8988T (cell line): ENCODE measurements at regions not wholly inside any gene's neighbourhood (a gene's known extent, or its start where the extent isn't known, plus 50 kb on each side); places are given as distances from the start of the nearest gene placed in this dataset.
"Not testable (repeated sequence)": the region's sequence is repeated elsewhere in the genome, so short reads cannot be mapped to it uniquely, and the experiment has no call there.

Experiments
- DNase-seq: peaks from one replicate; pipeline ENCODE4 v3.0.0; 2011

- no peak for DNase-seq
Measured at GRCh38 chr12:127773520-127773919, 493.4 kb upstream of the TMEM132C start.

DNA sequence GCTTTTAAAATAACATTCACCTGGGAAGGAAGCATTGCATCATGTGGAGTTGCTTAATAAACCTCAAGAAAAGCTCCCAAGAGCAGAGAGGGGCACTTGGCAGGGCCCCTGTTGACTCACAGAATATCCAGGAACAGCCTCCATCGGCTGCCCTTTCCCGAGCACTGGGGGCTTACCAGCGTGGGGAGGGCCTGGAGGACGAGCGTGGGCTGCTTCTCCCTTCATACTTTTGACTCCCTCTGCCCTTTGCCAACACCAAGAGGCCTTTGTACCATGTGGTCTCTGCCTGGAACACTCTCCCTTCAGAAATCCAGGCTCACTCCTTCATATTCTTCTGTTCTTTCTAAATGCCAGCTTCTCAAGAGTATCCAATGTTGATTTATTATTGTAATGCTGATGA lies 492.1 kb upstream of the TMEM132C start:
- no peak for DNase-seq

- DNase-seq, result no peak
Measured at GRCh38 chr12:127779301-127780045, 487.5 kb upstream of the TMEM132C start.

DNA sequence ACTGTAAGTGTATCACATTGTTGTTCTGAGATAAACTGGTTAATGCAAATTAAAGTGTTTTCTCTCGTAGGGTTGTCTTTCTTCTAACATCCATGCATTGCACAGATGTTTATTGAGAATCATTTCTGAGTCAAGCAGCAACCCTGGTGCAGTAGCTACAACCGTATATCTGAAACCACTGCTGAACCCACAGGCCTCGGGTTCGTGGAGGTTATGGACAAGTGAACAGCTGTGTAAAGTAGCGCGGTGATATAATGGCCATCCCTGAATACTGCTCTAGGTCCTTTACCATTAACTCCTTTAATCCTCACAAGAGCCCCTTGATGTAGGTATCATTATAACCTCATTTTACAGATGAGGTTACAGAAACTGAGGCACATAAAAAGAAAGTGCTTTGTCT lies 486.1 kb upstream of the TMEM132C start:
- DNase-seq, result no peak

DNA sequence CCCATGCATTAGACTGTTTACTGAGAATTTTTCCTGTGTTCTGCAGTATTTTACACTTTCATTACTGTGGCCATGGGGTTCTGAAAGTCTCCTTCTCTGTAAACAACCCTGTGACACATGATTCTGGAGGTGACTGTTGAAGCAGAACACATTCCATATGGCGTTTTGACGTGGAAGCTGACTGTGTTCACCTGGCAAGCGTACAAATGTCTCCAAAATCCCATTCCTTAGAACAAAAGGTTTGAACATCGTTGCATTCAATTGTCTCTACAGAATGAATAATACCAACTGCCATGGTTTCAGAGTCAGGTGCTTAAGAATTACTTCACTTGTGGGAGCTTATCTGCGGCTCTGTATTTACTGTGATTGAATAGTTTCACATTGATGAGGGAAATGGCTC lies 485.6 kb upstream of the TMEM132C start:
- DNase-seq, result no peak

DNA sequence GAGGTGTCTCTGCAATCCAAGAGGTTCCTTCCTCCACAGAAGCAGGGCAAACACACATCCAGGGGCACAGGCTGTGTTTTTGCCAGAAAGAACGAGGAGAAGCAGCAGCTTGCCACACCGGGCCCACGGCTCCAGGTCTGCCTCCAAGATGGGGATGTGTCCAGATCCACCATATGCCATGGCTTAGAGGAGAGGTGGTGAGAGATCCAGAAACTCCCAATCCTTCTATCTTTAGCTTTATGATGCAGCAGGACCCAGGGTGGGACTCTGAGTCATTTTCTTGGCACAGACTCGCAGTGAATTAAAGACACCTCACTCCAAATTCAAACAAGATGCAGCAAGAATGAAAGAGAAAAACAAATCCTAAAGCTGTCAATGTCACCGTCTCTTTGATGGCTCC lies 481.4 kb upstream of the TMEM132C start:
- DNase-seq, result no peak

DNA sequence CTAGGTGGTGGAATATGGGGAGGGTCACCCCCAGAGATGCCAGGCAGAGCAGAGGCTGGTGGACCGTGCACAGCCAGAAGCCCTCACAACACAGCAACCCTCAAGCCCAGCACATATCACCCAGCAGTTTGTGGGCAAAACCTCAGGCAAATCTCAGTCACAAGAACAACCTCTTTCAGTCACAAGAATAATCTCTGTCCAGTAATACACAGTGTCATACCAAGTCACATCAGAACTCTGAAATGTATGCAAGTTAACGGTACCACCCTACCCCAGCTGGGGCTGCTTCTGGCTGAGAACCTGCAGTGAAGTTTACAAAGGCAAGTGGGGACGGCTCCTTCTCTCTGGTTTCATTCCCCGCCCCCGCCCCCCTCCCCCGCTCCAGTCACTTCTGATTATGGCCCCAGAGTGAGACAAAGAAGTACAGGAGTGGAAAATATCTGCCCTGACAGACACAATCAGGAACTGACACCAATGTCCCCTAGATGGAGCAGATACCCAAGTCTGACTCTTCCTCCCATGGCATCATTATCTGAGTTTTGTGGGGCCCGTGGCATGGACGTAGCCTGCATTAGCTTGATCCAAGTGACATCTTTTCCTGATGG lies 480.9 kb upstream of the TMEM132C start:
- no peak for DNase-seq

DNA sequence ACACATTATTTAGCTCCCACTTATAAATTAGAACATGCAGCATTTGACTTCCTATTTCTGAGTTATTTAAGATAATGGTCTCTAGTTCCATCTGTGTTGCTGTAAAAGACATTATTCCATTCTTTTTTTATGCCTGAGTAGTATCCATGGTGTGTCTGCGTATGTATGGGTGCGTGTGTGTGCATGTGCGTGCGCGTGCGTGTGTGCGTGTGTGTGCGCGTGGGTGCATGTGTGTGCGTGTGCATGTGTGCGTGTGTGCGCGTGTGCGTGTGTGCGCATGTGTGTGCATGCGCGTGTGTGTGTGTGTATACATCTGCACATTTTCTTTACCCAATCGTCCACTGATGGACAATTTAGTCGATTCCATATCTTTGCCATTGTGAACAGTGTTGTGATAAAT lies 479.4 kb upstream of the TMEM132C start:
- DNase-seq, result no peak

DNA sequence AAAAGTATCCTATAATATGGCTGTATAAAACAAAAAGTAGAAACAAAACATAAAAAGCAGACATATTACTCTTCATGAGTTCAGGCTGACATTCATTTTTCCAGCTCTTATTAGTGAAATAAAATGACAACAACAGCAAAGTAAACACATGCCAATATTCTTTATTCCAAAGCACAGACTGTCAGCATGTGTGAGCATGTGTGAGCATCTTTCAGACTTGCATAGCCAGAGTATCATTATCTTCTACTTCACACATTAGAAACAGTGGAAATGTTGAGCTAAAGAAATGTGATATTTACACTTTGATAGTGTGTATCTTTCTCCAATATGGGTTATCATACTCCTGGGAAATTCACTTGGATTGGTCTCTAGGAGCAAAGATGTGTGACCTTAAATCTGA lies 476.6 kb upstream of the TMEM132C start:
- DNase-seq, result no peak

DNA sequence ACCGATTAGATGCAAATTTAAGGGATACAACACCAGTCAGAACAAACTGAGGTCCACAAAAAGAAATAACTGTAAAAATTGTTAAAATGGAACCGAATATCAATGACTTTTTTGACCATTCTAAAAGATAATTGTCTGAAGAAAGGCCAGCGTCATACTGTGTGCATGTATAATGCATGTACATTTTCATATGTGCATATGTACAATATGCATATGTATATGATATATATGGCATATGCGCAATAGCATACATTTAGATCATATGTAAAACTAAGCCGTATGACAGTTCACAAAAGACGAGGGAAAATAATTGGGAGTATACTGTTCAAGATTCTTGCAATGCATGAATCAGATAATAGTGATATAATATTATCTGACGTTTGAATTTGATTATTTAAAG lies 475.8 kb upstream of the TMEM132C start:
- DNase-seq, result no peak

- no peak for DNase-seq
Measured at GRCh38 chr12:127797918-127798317, 469.1 kb upstream of the TMEM132C start.

DNA sequence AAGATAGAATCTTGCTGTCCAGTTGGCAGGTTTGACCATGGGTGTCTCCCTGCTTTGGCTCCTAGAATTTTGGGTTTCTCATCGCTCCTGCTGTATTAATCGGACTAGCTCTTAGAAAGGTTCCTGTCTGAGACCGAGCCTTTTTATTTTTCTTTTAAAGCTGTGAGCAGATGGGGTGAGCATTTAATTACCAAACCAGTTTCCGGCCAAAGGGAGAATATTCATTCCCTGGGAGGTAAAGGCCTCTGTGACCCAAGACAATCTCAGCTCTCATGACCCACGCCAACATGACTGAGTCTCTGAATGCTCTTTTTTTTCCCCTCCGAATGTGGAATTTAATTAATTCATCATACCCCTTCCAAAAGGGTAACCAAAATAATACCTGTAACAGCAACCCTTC lies 464.7 kb upstream of the TMEM132C start:
- DNase-seq, result no peak

GRCh38 chr12:127803545-127803944 lies 463.4 kb upstream of the TMEM132C start:
- DNase-seq, result no peak

- DNase-seq, result no peak
Measured at GRCh38 chr12:127809275-127809674, 457.7 kb upstream of the TMEM132C start.

DNA sequence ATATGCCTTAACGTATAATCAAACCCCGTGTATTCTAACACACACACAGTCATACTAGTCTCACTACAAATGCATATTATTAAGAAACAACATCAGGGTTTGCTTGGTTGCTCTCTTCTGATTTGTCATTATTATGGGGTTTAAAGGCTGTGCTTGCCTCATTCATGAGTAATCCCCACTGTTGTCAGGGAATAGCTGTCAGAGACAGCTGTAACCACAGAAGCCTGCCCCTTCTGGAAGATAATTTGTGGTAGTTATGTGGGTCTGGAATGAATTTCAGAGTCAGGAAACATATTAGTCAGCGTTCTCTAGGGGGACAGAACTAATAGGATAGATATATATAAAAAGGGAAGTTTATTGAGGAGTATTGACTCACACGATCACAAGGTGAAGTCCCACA lies 456.9 kb upstream of the TMEM132C start:
- DNase-seq, result no peak

DNA sequence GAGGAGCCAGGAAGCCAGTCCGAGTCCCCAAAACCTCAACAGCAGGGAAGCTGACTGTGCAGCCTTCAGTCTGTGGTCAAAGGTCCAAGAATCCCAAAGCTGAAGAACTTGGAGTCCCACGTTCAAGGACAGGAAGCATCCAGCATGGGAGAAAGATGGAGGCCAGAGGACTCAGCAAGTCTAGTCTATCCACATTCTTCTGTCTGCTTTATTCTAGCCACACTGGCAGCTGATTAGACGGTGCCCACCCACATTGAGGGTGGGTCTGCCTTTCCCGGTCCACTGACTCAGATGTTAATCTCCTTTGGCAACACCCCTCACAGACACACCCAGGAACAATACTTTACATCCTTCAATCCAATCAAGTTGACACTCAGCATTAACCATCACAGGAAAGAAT lies 456.5 kb upstream of the TMEM132C start:
- not testable (repeated sequence) for DNase-seq

DNA sequence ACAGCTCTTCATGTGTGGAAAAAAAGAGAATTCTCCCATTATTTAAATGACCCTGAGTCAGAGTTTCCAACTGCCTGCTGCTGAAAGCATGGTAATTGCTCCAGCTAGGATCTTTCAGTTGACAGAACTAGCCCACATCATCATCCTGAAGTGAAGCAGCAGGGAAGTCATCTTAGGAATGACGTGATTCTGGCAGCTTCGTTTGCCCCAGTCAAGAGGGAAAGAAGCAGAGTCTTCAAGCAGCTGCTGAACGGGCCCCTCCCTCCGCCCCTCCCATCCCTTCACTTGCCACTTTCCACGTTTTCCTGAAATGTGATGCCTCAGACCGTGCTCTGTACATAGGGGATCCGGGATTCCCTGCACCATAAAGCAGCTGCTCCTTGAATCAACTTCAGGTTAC lies 455.0 kb upstream of the TMEM132C start:
- no peak for DNase-seq

DNA sequence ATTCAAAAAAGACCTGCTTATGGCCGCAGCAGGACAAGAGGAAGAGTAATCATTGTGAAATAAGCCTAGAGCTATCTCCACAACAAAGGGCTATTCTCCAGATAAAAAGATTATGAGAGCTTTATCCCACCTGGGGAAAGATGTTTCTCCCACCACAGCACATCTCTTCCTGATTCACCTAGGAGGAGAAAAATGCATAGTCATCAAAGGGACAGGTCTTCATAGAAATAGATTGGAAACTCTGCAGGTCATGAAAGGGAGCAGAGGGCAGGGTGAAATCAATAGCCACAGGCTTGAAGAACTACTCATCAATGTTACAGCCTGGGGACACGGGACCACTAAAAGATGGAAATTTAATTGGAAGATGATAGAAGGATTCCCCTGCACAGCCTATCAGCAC lies 453.8 kb upstream of the TMEM132C start:
- DNase-seq, result no peak

DNA sequence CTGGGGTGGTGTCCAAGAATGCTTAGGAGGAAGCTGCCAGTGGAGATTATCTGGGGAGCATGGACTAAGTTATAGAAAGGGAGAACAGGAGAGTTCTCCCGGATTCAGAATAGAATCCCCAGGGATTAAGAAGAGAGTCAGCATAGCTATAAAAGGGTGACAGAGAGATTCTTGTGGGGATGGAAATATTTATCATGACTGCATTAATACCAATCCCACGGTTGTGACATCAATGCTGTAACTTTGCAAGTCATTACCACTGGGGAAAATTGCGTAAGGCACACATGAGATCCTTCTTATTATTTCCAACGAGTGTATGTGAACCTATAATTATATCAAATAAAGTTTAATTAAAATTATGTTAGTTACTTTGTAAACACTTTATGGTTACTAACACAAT lies 447.9 kb upstream of the TMEM132C start:
- no peak for DNase-seq

GRCh38 chr12:127820271-127820670 lies 446.7 kb upstream of the TMEM132C start:
- no peak for DNase-seq

- no peak for DNase-seq
Measured at GRCh38 chr12:127820846-127821245, 446.1 kb upstream of the TMEM132C start.

GRCh38 chr12:127822809-127823411 lies 444.1 kb upstream of the TMEM132C start:
- DNase-seq, result no peak

DNA sequence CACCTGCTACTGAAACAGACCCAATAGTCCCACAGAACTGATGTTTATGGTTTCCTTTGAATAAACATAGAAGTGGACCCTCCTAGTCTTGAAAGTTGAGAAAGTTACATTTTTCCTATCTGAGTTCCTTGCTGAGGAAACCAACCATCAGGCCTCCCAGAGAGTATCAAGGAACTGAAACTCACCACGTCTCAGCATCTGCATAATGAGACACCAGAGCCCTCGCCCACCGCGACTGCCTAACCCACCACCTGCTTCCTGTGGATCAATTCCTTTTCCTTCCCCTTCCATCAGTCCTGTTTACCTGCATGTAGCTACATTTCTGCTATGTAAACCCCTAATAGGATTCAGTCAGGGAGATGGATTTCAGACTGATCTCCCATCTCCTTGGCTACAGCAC lies 443.2 kb upstream of the TMEM132C start:
- DNase-seq, result no peak

DNA sequence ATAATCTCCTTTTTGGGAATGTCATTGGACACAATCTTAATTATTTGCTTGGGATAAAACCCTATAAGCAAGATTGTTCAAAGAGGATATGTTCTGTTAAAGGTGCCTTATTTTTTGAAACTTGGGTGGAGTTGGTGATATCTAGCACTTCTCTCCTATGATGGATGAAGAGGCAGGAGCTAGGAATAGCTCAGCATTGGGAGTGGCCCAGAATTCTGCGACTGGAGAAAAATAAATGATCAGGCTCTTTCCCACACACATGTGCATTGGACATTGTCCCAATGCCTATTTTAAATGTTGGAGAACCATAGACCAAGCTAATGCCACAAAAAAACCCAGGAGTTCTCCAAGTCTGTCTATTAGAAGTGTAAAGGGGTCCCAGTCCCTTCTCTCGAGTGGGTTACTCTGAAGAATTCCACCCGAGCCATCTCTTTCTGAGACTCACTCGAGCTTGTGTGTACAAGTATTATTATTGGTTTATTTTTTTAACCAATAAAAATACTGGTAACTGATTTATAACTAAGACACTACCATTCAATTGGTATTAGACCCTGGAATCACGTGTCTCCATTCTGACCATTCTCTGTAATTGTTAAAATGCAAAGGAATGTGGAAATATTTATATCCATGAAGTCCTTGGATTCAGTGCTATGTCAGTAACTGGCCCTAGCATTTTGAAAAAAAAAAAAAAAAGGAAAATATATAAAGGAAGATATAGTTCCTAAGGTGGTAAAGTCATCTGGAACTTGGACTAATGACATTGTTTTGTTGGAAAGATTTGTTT lies 437.5 kb upstream of the TMEM132C start:
- no peak for DNase-seq
